ENCODE measurements at regions not wholly inside any gene's neighbourhood (a gene's known extent, or its start where the extent isn't known, plus 50 kb on each side); places are given as distances from the start of the nearest gene placed in this dataset.
A peak's percentile ranks its signal among the peaks of the same experiment; 100 is the strongest.
"Not testable (repeated sequence)": the region's sequence is repeated elsewhere in the genome, so short reads cannot be mapped to it uniquely, and the experiment has no call there.

- FAIRE-seq (no peak), DNase-seq (ENCODE audit: low spot score) (no peak)
These were observed 120.0 kb upstream of the ZC3H11B start for GRCh38 chr1:219732814-219733491.

- DNase-seq (ENCODE audit: low spot score): no peak
- FAIRE-seq: no peak
These were observed 118.9 kb upstream of the ZC3H11B start for GRCh38 chr1:219731771-219732170.

- FAIRE-seq (no peak), DNase-seq (ENCODE audit: low spot score) (no peak)
These were observed 113.8 kb upstream of the ZC3H11B start for GRCh38 chr1:219726480-219727272.

- no peak for FAIRE-seq
- no peak for DNase-seq (ENCODE audit: low spot score)
These were observed 111.5 kb upstream of the ZC3H11B start for GRCh38 chr1:219724440-219724839.

GRCh38 chr1:219717536-219717935 is 104.6 kb upstream of the ZC3H11B start:
- DNase-seq (ENCODE audit: low spot score) (no peak), FAIRE-seq (no peak)

GRCh38 chr1:219716611-219717114 is 103.8 kb upstream of the ZC3H11B start:
- FAIRE-seq (no peak), DNase-seq (ENCODE audit: low spot score) (no peak)

GRCh38 chr1:219713981-219714381 is 101.1 kb upstream of the ZC3H11B start:
- no peak for FAIRE-seq
- DNase-seq (ENCODE audit: low spot score): no peak

GRCh38 chr1:219712506-219712905 is 99.6 kb upstream of the ZC3H11B start:
- no peak for DNase-seq (ENCODE audit: low spot score)
- FAIRE-seq: no peak

- DNase-seq (ENCODE audit: low spot score) (peak; percentile 67), FAIRE-seq (no peak)
These were observed 97.8 kb upstream of the ZC3H11B start for GRCh38 chr1:219710529-219711194.

- no peak for FAIRE-seq
These were observed 96.1 kb upstream of the ZC3H11B start for GRCh38 chr1:219708919-219709543.

GRCh38 chr1:219707885-219708284 is 95.0 kb upstream of the ZC3H11B start:
- FAIRE-seq; DNase-seq (ENCODE audit: low spot score): not testable (repeated sequence)

More at GRCh38 chr1:219708919-219709543, 96.1 kb upstream of the ZC3H11B start:
- DNase-seq (ENCODE audit: low spot score): no peak

- DNase-seq (ENCODE audit: low spot score): not testable (repeated sequence)
These were observed 91.4 kb upstream of the ZC3H11B start for GRCh38 chr1:219704331-219704730.

GRCh38 chr1:219703368-219703639 is 90.4 kb upstream of the ZC3H11B start:
- FAIRE-seq: no peak
- no peak for DNase-seq (ENCODE audit: low spot score)

More at GRCh38 chr1:219704331-219704730, 91.4 kb upstream of the ZC3H11B start:
- FAIRE-seq: not testable (repeated sequence)

GRCh38 chr1:219701476-219701875 is 88.6 kb upstream of the ZC3H11B start:
- DNase-seq (ENCODE audit: low spot score): no peak
- FAIRE-seq: no peak

GRCh38 chr1:219699870-219700269 is 87.0 kb upstream of the ZC3H11B start:
- DNase-seq (ENCODE audit: low spot score): peak; percentile 41
- FAIRE-seq: peak; percentile 27

GRCh38 chr1:219697682-219698081 is 84.8 kb upstream of the ZC3H11B start:
- FAIRE-seq (no peak), DNase-seq (ENCODE audit: low spot score) (no peak)

- no peak for DNase-seq (ENCODE audit: low spot score)
- no peak for FAIRE-seq
These were observed 80.1 kb upstream of the ZC3H11B start for GRCh38 chr1:219692981-219693380.

- DNase-seq (ENCODE audit: low spot score): no peak
- no peak for FAIRE-seq
These were observed 76.9 kb upstream of the ZC3H11B start for GRCh38 chr1:219689774-219690173.

- FAIRE-seq (no peak), DNase-seq (ENCODE audit: low spot score) (no peak)
These were observed 74.9 kb upstream of the ZC3H11B start for GRCh38 chr1:219687779-219688178.

GRCh38 chr1:219686171-219686570 is 73.3 kb upstream of the ZC3H11B start:
- DNase-seq (ENCODE audit: low spot score) (no peak), FAIRE-seq (no peak)

GRCh38 chr1:219682788-219683187 is 69.9 kb upstream of the ZC3H11B start:
- FAIRE-seq: no peak
- DNase-seq (ENCODE audit: low spot score): no peak

- DNase-seq (ENCODE audit: low spot score): no peak
- no peak for FAIRE-seq
These were observed 69.0 kb upstream of the ZC3H11B start for GRCh38 chr1:219681876-219682275.

Measured in urothelium cell line (cell line).